ENCODE measurements at regions not wholly inside any gene's neighbourhood (a gene's known extent, or its start where the extent isn't known, plus 50 kb on each side); places are given as distances from the start of the nearest gene placed in this dataset.

- intact Hi-C loops (cut with DNase I) = no loop called here
- Histone ChIP-seq H3K27me3 (no peaks in the 10 kb centered on the region), H3K36me3 (no peaks in the 10 kb centered on the region), H3K9me3 (no peaks in the 10 kb centered on the region), H3K27ac (no peak overlapping the region), H3K4me3 (no peak overlapping the region), H3K4me1 (peaks cover 0 to 4% of the 10 kb centered on the region in 2 donors)
- no peak for ATAC-seq
- TF ChIP-seq, protein P1, sequence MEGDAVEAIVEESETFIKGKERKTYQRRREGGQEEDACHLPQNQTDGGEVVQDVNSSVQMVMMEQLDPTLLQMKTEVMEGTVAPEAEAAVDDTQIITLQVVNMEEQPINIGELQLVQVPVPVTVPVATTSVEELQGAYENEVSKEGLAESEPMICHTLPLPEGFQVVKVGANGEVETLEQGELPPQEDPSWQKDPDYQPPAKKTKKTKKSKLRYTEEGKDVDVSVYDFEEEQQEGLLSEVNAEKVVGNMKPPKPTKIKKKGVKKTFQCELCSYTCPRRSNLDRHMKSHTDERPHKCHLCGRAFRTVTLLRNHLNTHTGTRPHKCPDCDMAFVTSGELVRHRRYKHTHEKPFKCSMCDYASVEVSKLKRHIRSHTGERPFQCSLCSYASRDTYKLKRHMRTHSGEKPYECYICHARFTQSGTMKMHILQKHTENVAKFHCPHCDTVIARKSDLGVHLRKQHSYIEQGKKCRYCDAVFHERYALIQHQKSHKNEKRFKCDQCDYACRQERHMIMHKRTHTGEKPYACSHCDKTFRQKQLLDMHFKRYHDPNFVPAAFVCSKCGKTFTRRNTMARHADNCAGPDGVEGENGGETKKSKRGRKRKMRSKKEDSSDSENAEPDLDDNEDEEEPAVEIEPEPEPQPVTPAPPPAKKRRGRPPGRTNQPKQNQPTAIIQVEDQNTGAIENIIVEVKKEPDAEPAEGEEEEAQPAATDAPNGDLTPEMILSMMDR (IDR thresholded peaks at IDR 0.05) = no peak
- DNase-seq = no peak
These were observed 256.9 kb downstream of the DLEU7 start for GRCh38 chr13:50586414-50587083.

GRCh38 chr13:50587115-50587514 is 256.4 kb downstream of the DLEU7 start:
- peak in 1 of 4 donors; percentile 37 for DNase-seq

DNA sequence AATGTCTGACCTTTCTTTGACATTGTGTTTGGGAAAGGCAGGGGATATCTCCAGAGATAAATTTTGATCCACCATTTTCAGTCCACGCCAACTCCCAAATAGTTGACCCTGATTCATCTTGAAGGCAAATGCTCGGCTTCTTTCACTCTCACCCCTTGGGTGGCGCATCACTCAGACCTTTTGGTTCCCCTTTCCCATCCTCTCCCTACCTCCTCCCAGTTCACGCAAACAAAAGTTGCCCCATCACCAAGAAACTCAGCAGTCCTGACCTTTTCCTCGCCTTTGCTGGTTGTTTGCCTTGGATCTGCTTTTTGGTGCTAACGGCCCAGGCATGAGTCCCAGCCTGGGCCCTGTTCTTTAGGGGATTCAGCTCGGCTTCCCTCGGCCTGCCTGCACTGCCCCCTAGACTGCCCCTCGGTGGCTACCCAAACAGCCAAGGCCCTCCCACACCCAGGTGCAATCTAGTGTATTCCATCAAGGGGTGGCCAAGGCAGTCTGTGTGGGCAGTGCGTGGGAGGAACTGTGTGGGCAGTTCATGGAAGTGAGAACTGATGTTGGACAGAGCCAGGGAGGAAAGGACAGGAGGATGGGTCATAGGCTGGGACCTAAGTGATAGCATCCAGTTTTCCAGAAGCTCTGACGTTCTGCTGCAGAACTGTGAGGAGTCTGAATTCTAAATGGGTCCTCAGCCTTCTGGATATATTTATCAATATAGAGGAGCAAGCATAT is 255.7 kb downstream of the DLEU7 start:
- H3K9me3 ChIP-seq = no peaks in the 10 kb centered on the region
- no peak overlapping the region for H3K4me3 ChIP-seq
- H3K36me3 ChIP-seq = no peaks in the 10 kb centered on the region
- TF ChIP-seq, protein P1 (IDR thresholded peaks at IDR 0.05) = no peak
- ATAC-seq (no peak), DNase-seq (no peak)
- no peaks in the 10 kb centered on the region for H3K27me3 ChIP-seq
- intact Hi-C loops (cut with DNase I) = no loop called here
- H3K27ac ChIP-seq = no peak overlapping the region
- H3K4me1 ChIP-seq = peaks cover 0 to 4% of the 10 kb centered on the region in 2 donors

More at GRCh38 chr13:50587115-50587514, 256.4 kb downstream of the DLEU7 start:
- H3K27ac ChIP-seq = no peak overlapping the region
- no peaks in the 10 kb centered on the region for H3K27me3 ChIP-seq
- intact Hi-C loops (cut with DNase I) = no loop called here
- peak; percentile 69 for ATAC-seq
- H3K36me3 ChIP-seq = no peaks in the 10 kb centered on the region
- H3K4me1 ChIP-seq = peaks cover 0 to 4% of the 10 kb centered on the region in 2 donors
- TF ChIP-seq, protein P1 (IDR thresholded peaks at IDR 0.05) = no peak
- H3K4me3 ChIP-seq = no peak overlapping the region
- no peaks in the 10 kb centered on the region for H3K9me3 ChIP-seq

GRCh38 chr13:50588491-50589130 is 254.9 kb downstream of the DLEU7 start:
- H3K4me3 ChIP-seq = no peak overlapping the region
- intact Hi-C loops (cut with DNase I) = no loop called here
- ATAC-seq = no peak

More at GRCh38 chr13:50588491-50589130, 254.9 kb downstream of the DLEU7 start:
- H3K4me1 ChIP-seq = peaks cover 0 to 4% of the 10 kb centered on the region in 2 donors
- H3K9me3 ChIP-seq = no peaks in the 10 kb centered on the region
- no peak overlapping the region for H3K27ac ChIP-seq
- DNase-seq = no peak
- H3K27me3 ChIP-seq = no peaks in the 10 kb centered on the region
- TF ChIP-seq, protein P1 (IDR thresholded peaks at IDR 0.05) = no peak
- no peaks in the 10 kb centered on the region for H3K36me3 ChIP-seq

Measured in left lung (tissue), 4 donors.